Esophagus muscularis mucosa (tissue), 4 donors: ENCODE measurements at regions not wholly inside any gene's neighbourhood (a gene's known extent, or its start where the extent isn't known, plus 50 kb on each side); places are given as distances from the start of the nearest gene placed in this dataset.
"Not testable (repeated sequence)": the region's sequence is repeated elsewhere in the genome, so short reads cannot be mapped to it uniquely, and the experiment has no call there.

Experiments
- DNase-seq: peaks from one replicate; pipeline ENCODE4 v3.0.0-alpha.2; 2017; ENCODE audit errors: extremely low spot score
- H3K27ac ChIP-seq, 4 donors: fragments of 200-600 bp; sonication (generic); replicated peaks in 1 of 4; 1 replicate in 3 of 4; 2 replicates in 1 of 4; pipeline ENCODE4 v1.5.1; 2016 to 2019; ENCODE audit warnings: mild to moderate bottlenecking in 1 of 4
- H3K27me3 ChIP-seq, 4 donors: fragments of 200-600 bp; sonication (generic); one replicate each; pipeline versions ENCODE4 v1.5.1 to v1.6.0; 2016 to 2019
- H3K36me3 ChIP-seq, 4 donors: fragments of 200-600 bp; sonication (generic); one replicate each; pipeline ENCODE4 v1.5.1; 2016 to 2019
- H3K4me1 ChIP-seq, 4 donors: fragments of 200-600 bp; sonication (generic); one replicate each; pipeline ENCODE4 v1.5.1; 2016 to 2019
- H3K4me3 ChIP-seq, 4 donors: fragments of 200-600 bp; sonication (generic); 1 replicate in 2 of 4; 2 replicates in 2 of 4; pipeline ENCODE4 v1.5.1; 2016 to 2019; ENCODE audit warnings: mild to moderate bottlenecking in 4 of 4, moderate library complexity in 1 of 4
- H3K9me3 ChIP-seq, 4 donors: fragments of 200-600 bp; sonication (generic); 1 replicate in 3 of 4; 2 replicates in 1 of 4; pipeline ENCODE4 v1.5.1; 2016 to 2019
- CTCF ChIP-seq, 3 experiments: fragments of 200-600 bp in 2 of 3; fragments of 450-650 bp in 1 of 3; sonication (generic) in 2 of 3; IDR thresholded peaks; one replicate each; pipeline ENCODE4 v1.5.1; 2017 to 2019; ENCODE audit warnings: antibody characterized with exemption in 3 of 3, mild to moderate bottlenecking in 2 of 3, moderate library complexity in 1 of 3
- EP300 ChIP-seq: sonication (generic); formaldehyde crosslinking; IDR thresholded peaks from one replicate; pipeline ENCODE4 v1.6.1; 2017; ENCODE audit warnings: antibody characterized with exemption
- POLR2A ChIP-seq: fragments of 450-650 bp; IDR thresholded peaks from one replicate; pipeline ENCODE4 v1.6.1; 2017; ENCODE audit warnings: antibody characterized with exemption, moderate library complexity, mild to moderate bottlenecking, low read depth
- POLR2AphosphoS5 ChIP-seq, 2 donors: sonication (generic); formaldehyde crosslinking; IDR thresholded peaks; one replicate each; pipeline ENCODE4 v1.6.1; 2017; ENCODE audit warnings: antibody characterized with exemption in 2 of 2
- WGBS: methylation state at CpG from one replicate; pipeline ENCODE4 v1.1.5; 2018; 5-methylcytosine and 5-hydroxymethylcytosine counted together
- intact Hi-C: fragments of 100-400 bp; cut with DNase I; formaldehyde crosslinking; loops from one replicate; pipeline ENCODE4 v1.15.1; 2023

- Histone ChIP-seq H3K27ac (no peak overlapping the region), H3K36me3 (no peaks in the 10 kb centered on the region), H3K4me3 (no peak overlapping the region), H3K4me1 (peaks cover 0 to 8% (median 4%) of the 10 kb centered on the region in 4 donors), H3K27me3 (no peaks in the 10 kb centered on the region), H3K9me3 (no peaks in the 10 kb centered on the region)
- DNase-seq = no peak
- no peak for TF ChIP-seq POLR2A
- TF ChIP-seq EP300 = no peak
- TF ChIP-seq POLR2AphosphoS5 (IDR thresholded peaks at IDR 0.05) = no peak
- TF ChIP-seq CTCF (IDR thresholded peaks at IDR 0.05) = no peak
- intact Hi-C loops = no loop called here
- 90% methylated on average over 7 of the region's 7 CpGs for WGBS
These were observed 83.0 kb downstream of the AASDHPPT start for GRCh38 chr11:106160494-106160893.

GRCh38 chr11:106161775-106162634 is 84.5 kb downstream of the AASDHPPT start:
- TF ChIP-seq POLR2A (no peak), POLR2AphosphoS5 (IDR thresholded peaks at IDR 0.05) (no peak), CTCF (IDR thresholded peaks at IDR 0.05) (no peak), EP300 (no peak)
- no peak for DNase-seq
- Histone ChIP-seq H3K4me3 (no peak overlapping the region), H3K36me3 (no peaks in the 10 kb centered on the region), H3K27me3 (no peaks in the 10 kb centered on the region), H3K27ac (no peak overlapping the region), H3K4me1 (peaks cover 0 to 8% (median 0%) of the 10 kb centered on the region in 4 donors), H3K9me3 (peaks cover 0 to 9% (median 8%) of the 10 kb centered on the region in 4 donors)
- intact Hi-C loops = no loop called here
- 69% methylated on average over 3 of the region's 3 CpGs for WGBS

GRCh38 chr11:106167085-106167484 is 89.6 kb downstream of the AASDHPPT start:
- intact Hi-C loops = no loop called here
- Histone ChIP-seq H3K27me3 (no peaks in the 10 kb centered on the region), H3K27ac (no peak overlapping the region), H3K4me3 (no peak overlapping the region), H3K9me3 (peaks cover 0 to 20% (median 17%) of the 10 kb centered on the region in 4 donors), H3K36me3 (no peaks in the 10 kb centered on the region), H3K4me1 (peaks cover 0 to 8% (median 0%) of the 10 kb centered on the region in 4 donors)
- no peak for DNase-seq
- TF ChIP-seq EP300 = no peak
- TF ChIP-seq CTCF (IDR thresholded peaks at IDR 0.05) = no peak
- no peak for TF ChIP-seq POLR2A
- TF ChIP-seq POLR2AphosphoS5 (IDR thresholded peaks at IDR 0.05) = no peak

GRCh38 chr11:106172386-106172991 is 95.0 kb downstream of the AASDHPPT start:
- Histone ChIP-seq H3K27me3 (no peaks in the 10 kb centered on the region), H3K4me3 (no peak overlapping the region)

GRCh38 chr11:106173291-106173690 is 95.8 kb downstream of the AASDHPPT start:
- H3K27me3 ChIP-seq = no peaks in the 10 kb centered on the region
- H3K27ac ChIP-seq = no peak overlapping the region
- DNase-seq = no peak
- no peak overlapping the region for H3K4me3 ChIP-seq
- no peaks in the 10 kb centered on the region for H3K9me3 ChIP-seq
- 87% methylated on average over 2 of the region's 2 CpGs for WGBS
- intact Hi-C loops = no loop called here
- no peaks in the 10 kb centered on the region for H3K36me3 ChIP-seq
- TF ChIP-seq POLR2A (no peak), POLR2AphosphoS5 (IDR thresholded peaks at IDR 0.05) (no peak), CTCF (IDR thresholded peaks at IDR 0.05) (no peak), EP300 (no peak)
- no peaks in the 10 kb centered on the region for H3K4me1 ChIP-seq

More at GRCh38 chr11:106172386-106172991, 95.0 kb downstream of the AASDHPPT start:
- DNase-seq = no peak
- Histone ChIP-seq H3K4me1 (no peaks in the 10 kb centered on the region), H3K9me3 (peaks cover 0 to 6% (median 5%) of the 10 kb centered on the region in 4 donors), H3K36me3 (no peaks in the 10 kb centered on the region), H3K27ac (no peak overlapping the region)
- no peak for TF ChIP-seq POLR2A
- TF ChIP-seq POLR2AphosphoS5 (IDR thresholded peaks at IDR 0.05) = no peak
- intact Hi-C loops = no loop called here
- 44% methylated on average over 4 of the region's 4 CpGs for WGBS

GRCh38 chr11:106174003-106174402 is 96.5 kb downstream of the AASDHPPT start:
- H3K36me3 ChIP-seq, H3K4me3 ChIP-seq, H3K4me1 ChIP-seq, intact Hi-C loops, H3K9me3 ChIP-seq, H3K27me3 ChIP-seq, H3K27ac ChIP-seq, DNase-seq: not testable (repeated sequence)
- 68% methylated on average over 4 of the region's 4 CpGs for WGBS
